A549 (cell line): ENCODE measurements at regions not wholly inside any gene's neighbourhood (a gene's known extent, or its start where the extent isn't known, plus 50 kb on each side); places are given as distances from the start of the nearest gene placed in this dataset.

Experiments used
- CBX8 ChIP-seq: fragments of 200-600 bp; sonication (generic); IDR thresholded peaks from 2 replicates; pipeline ENCODE4 v1.6.1; 2016
- HDAC2 ChIP-seq: fragments of 200-600 bp; sonication (generic); IDR thresholded peaks from 2 replicates; pipeline ENCODE4 v1.6.1; 2016
- JUNB ChIP-seq: fragments of >200 bp; sonication (Bioruptor Twin); formaldehyde crosslinking; IDR thresholded peaks from 2 replicates; pipeline ENCODE4 v1.6.1; 2016
- NFE2L2 ChIP-seq: fragments of 150-350 bp; conservative IDR thresholded peaks from 2 replicates; pipeline ENCODE4 v1.6.1; 2014; ENCODE audit warnings: low read length
- NR3C1 ChIP-seq: fragments of >200 bp; sonication (Bioruptor Twin); formaldehyde crosslinking; IDR thresholded peaks from 3 replicates; pipeline ENCODE4 v1.6.1; 2017
- POLR2A ChIP-seq: IDR thresholded peaks from 2 replicates; pipeline ENCODE4 v1.6.1; 2012; ENCODE audit warnings: mild to moderate bottlenecking, low read length
- RAD21 ChIP-seq, 2 experiments: fragments of >200 bp in 1 of 2; sonication (Bioruptor Twin) in 1 of 2; formaldehyde crosslinking in 1 of 2; IDR thresholded peaks in 1 of 2; conservative IDR thresholded peaks in 1 of 2; 2 replicates in 1 of 2; 3 replicates in 1 of 2; pipeline ENCODE4 v1.6.1; 2012 to 2018; ENCODE audit warnings: inconsistent platforms in 1 of 2
- SMC3 ChIP-seq: fragments of >200 bp; sonication (Bioruptor Twin); formaldehyde crosslinking; IDR thresholded peaks from 3 replicates; pipeline ENCODE4 v1.6.1; 2018; ENCODE audit warnings: inconsistent platforms
- TF ChIP-seq, protein P1 (sequence below): fragments of >200 bp; sonication (Bioruptor Twin); formaldehyde crosslinking; IDR thresholded peaks from 3 replicates; pipeline ENCODE4 v1.5.1; 2016
- TF ChIP-seq, protein P2 (sequence below): IDR thresholded peaks from 2 replicates; pipeline ENCODE4 v1.6.1; 2012
- TF ChIP-seq, protein P3 (sequence below): IDR thresholded peaks from 2 replicates; pipeline ENCODE4 v1.6.1; 2012
- TF ChIP-seq, protein P4 (sequence below): fragments of 450-650 bp; IDR thresholded peaks from 2 replicates; pipeline ENCODE4 v1.6.1; 2014; ENCODE audit warnings: antibody characterized with exemption

DNA sequence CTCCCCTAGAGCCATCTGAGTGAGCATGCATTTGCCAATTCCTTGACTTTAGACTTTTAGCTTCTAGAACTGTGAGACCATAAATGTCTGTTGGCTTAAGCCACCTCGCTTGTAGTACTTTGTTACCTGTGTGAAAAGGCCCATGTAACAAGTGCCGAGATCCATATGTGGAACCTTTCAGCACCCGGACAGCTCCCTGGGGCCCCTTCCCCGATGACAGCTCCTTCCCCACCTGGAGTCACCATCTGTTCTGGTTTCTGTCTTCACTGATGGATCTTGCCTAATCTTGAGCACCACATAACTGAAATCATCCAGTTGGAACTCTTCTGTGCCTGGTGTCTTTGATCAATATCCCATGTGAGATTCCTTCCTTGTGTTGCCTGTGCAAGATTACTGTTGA, 78.9 kb upstream of the EEF2KMT start:
- TF ChIP-seq, protein P1, sequence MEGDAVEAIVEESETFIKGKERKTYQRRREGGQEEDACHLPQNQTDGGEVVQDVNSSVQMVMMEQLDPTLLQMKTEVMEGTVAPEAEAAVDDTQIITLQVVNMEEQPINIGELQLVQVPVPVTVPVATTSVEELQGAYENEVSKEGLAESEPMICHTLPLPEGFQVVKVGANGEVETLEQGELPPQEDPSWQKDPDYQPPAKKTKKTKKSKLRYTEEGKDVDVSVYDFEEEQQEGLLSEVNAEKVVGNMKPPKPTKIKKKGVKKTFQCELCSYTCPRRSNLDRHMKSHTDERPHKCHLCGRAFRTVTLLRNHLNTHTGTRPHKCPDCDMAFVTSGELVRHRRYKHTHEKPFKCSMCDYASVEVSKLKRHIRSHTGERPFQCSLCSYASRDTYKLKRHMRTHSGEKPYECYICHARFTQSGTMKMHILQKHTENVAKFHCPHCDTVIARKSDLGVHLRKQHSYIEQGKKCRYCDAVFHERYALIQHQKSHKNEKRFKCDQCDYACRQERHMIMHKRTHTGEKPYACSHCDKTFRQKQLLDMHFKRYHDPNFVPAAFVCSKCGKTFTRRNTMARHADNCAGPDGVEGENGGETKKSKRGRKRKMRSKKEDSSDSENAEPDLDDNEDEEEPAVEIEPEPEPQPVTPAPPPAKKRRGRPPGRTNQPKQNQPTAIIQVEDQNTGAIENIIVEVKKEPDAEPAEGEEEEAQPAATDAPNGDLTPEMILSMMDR, result no peak
- TF ChIP-seq, protein P2, sequence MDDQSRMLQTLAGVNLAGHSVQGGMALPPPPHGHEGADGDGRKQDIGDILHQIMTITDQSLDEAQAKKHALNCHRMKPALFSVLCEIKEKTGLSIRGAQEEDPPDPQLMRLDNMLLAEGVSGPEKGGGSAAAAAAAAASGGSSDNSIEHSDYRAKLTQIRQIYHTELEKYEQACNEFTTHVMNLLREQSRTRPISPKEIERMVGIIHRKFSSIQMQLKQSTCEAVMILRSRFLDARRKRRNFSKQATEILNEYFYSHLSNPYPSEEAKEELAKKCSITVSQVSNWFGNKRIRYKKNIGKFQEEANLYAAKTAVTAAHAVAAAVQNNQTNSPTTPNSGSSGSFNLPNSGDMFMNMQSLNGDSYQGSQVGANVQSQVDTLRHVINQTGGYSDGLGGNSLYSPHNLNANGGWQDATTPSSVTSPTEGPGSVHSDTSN, result no peak
- no peak for TF ChIP-seq NR3C1
- no peak for TF ChIP-seq CBX8
- no peak for TF ChIP-seq RAD21 (conservative IDR thresholded peaks at IDR 0.05 in 1 of 2, IDR thresholded peaks at IDR 0.05 in 1 of 2)
- no peak for TF ChIP-seq NFE2L2
- no peak for TF ChIP-seq HDAC2
- TF ChIP-seq JUNB, result no peak
- TF ChIP-seq, protein P3, sequence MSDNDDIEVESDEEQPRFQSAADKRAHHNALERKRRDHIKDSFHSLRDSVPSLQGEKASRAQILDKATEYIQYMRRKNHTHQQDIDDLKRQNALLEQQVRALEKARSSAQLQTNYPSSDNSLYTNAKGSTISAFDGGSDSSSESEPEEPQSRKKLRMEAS, result no peak
- no peak for TF ChIP-seq SMC3
- TF ChIP-seq POLR2A, result no peak
- TF ChIP-seq, protein P4, sequence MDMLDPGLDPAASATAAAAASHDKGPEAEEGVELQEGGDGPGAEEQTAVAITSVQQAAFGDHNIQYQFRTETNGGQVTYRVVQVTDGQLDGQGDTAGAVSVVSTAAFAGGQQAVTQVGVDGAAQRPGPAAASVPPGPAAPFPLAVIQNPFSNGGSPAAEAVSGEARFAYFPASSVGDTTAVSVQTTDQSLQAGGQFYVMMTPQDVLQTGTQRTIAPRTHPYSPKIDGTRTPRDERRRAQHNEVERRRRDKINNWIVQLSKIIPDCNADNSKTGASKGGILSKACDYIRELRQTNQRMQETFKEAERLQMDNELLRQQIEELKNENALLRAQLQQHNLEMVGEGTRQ, result no peak
